GM10266 (cell line): ENCODE measurements at regions not wholly inside any gene's neighbourhood (a gene's known extent, or its start where the extent isn't known, plus 50 kb on each side); places are given as distances from the start of the nearest gene placed in this dataset.

ENCODE experiments used
- DNase-seq: peaks from one replicate; pipeline ENCODE4 v3.0.0; 2012; ENCODE audit errors: extremely low spot score
- CTCF ChIP-seq: IDR thresholded peaks from 2 replicates; pipeline ENCODE4 v1.5.1; 2012; ENCODE audit warnings: mild to moderate bottlenecking, low read depth; ENCODE audit not compliant: control insufficient read depth, insufficient read depth; ENCODE audit errors: missing control alignments

GRCh38 chr10:105855791-105856190, 1214.7 kb downstream of the SORCS3 start:
- no peak for DNase-seq
- no peak for TF ChIP-seq CTCF

- no peak for DNase-seq
- no peak for TF ChIP-seq CTCF
These were observed 1203.8 kb downstream of the SORCS3 start for GRCh38 chr10:105844676-105845570.

GRCh38 chr10:105844241-105844640, 1203.2 kb downstream of the SORCS3 start:
- DNase-seq: no peak
- TF ChIP-seq CTCF: no peak

GRCh38 chr10:105843786-105844185, 1202.7 kb downstream of the SORCS3 start:
- DNase-seq: no peak
- no peak for TF ChIP-seq CTCF

GRCh38 chr10:105840288-105840770, 1199.2 kb downstream of the SORCS3 start:
- no peak for DNase-seq
- no peak for TF ChIP-seq CTCF

- no peak for TF ChIP-seq CTCF
- no peak for DNase-seq
These were observed 1197.3 kb downstream of the SORCS3 start for GRCh38 chr10:105838392-105838791.

GRCh38 chr10:105837951-105838350, 1196.9 kb downstream of the SORCS3 start:
- peak; percentile 28 for DNase-seq
- TF ChIP-seq CTCF: no peak
